Mammary epithelial cell (primary cell): ENCODE measurements at regions not wholly inside any gene's neighbourhood (a gene's known extent, or its start where the extent isn't known, plus 50 kb on each side); places are given as distances from the start of the nearest gene placed in this dataset.

Experiments
- CTCF ChIP-seq, 2 donors: IDR thresholded peaks in 1 of 2; conservative IDR thresholded peaks in 1 of 2; 2 replicates each; pipeline ENCODE4 v1.5.1; 2011 to 2012; ENCODE audit warnings: inconsistent platforms in 2 of 2, low read length in 2 of 2, mild to moderate bottlenecking in 2 of 2, control low read depth in 1 of 2, low read depth in 1 of 2; ENCODE audit not compliant: insufficient read depth in 1 of 2; ENCODE audit errors: extremely low read depth in 1 of 2
- EZH2 ChIP-seq: IDR thresholded peaks from 2 replicates; pipeline ENCODE4 v1.6.1; 2012; ENCODE audit warnings: low read length, inconsistent platforms, borderline replicate concordance

- TF ChIP-seq CTCF (conservative IDR thresholded peaks at IDR 0.05 in 1 of 2, IDR thresholded peaks at IDR 0.05 in 1 of 2; ENCODE audit: extremely low read depth in 1 of 2, insufficient read depth in 1 of 2, low read depth in 1 of 2, low read length in 2 of 2) (no peak), EZH2 (no peak)
These were observed 181.5 kb downstream of the TTC6 start for GRCh38 chr14:37776791-37777499.
